HG02884 (cell line): ENCODE measurements at regions not wholly inside any gene's neighbourhood (a gene's known extent, or its start where the extent isn't known, plus 50 kb on each side); places are given as distances from the start of the nearest gene placed in this dataset.
A peak's percentile ranks its signal among the peaks of the same experiment; 100 is the strongest.

Source experiments
- ATAC-seq: cut with Tn5 transposase; IDR thresholded peaks from one replicate; pipeline ENCODE4 v1.9.1; 2021; ENCODE audit warnings: mild to moderate bottlenecking, moderate library complexity; ENCODE audit not compliant: unreplicated experiment

- peak; percentile 62 for ATAC-seq
These were observed 737.5 kb upstream of the NDST4 start for GRCh38 chr4:115850799-115851509.

GRCh38 chr4:115844180-115844579, 730.8 kb upstream of the NDST4 start:
- no peak for ATAC-seq

GRCh38 chr4:115841871-115842270, 728.5 kb upstream of the NDST4 start:
- no peak for ATAC-seq

GRCh38 chr4:115834441-115834840, 721.0 kb upstream of the NDST4 start:
- no peak for ATAC-seq

GRCh38 chr4:115824630-115825029, 711.2 kb upstream of the NDST4 start:
- no peak for ATAC-seq

GRCh38 chr4:115803825-115804224, 690.4 kb upstream of the NDST4 start:
- no peak for ATAC-seq

- ATAC-seq = no peak
These were observed 677.4 kb upstream of the NDST4 start for GRCh38 chr4:115790812-115791211.

GRCh38 chr4:115781528-115782146, 668.2 kb upstream of the NDST4 start:
- peak; percentile 49 for ATAC-seq

- ATAC-seq = peak; percentile 68
These were observed 667.4 kb upstream of the NDST4 start for GRCh38 chr4:115780835-115781234.

GRCh38 chr4:115780268-115780667, 666.8 kb upstream of the NDST4 start:
- ATAC-seq = no peak

- ATAC-seq = no peak
These were observed 656.7 kb upstream of the NDST4 start for GRCh38 chr4:115770046-115770543.

GRCh38 chr4:115769396-115769795, 656.0 kb upstream of the NDST4 start:
- no peak for ATAC-seq

- no peak for ATAC-seq
These were observed 649.6 kb upstream of the NDST4 start for GRCh38 chr4:115763051-115763450.

- ATAC-seq = no peak
These were observed 645.8 kb upstream of the NDST4 start for GRCh38 chr4:115759231-115759630.

- no peak for ATAC-seq
These were observed 636.0 kb upstream of the NDST4 start for GRCh38 chr4:115749404-115749803.

GRCh38 chr4:115740806-115741205, 627.4 kb upstream of the NDST4 start:
- no peak for ATAC-seq

GRCh38 chr4:115729739-115730266, 616.4 kb upstream of the NDST4 start:
- ATAC-seq = no peak

GRCh38 chr4:115723621-115724020, 610.2 kb upstream of the NDST4 start:
- no peak for ATAC-seq

GRCh38 chr4:115720611-115721010, 607.2 kb upstream of the NDST4 start:
- no peak for ATAC-seq

GRCh38 chr4:115711575-115711974, 598.2 kb upstream of the NDST4 start:
- ATAC-seq = no peak

- peak; percentile 47 for ATAC-seq
These were observed 575.5 kb upstream of the NDST4 start for GRCh38 chr4:115688961-115689360.

GRCh38 chr4:115687052-115687755, 573.8 kb upstream of the NDST4 start:
- ATAC-seq = no peak
